ENCODE measurements at regions not wholly inside any gene's neighbourhood (a gene's known extent, or its start where the extent isn't known, plus 50 kb on each side); places are given as distances from the start of the nearest gene placed in this dataset.

DNA sequence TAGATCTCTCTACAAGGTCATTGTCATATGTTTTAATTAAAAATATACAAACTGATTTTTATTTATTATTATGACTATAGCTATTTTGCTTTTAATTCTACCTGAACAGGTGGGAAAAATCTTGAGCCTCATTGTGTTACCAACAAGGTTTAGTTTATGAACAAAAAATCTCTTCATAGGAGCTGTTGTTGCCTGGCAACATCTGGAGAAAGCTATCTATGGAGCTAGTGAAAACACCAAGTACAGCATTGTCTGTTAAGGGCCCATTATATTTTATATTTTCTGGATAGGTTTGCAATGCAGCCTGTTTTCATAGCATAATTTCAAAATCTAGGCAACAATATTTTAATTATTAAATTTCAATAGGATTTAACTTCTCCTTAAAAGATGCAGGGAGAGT, 383.0 kb upstream of the TMEFF2 start (continued):
- TF ChIP-seq, protein P1, sequence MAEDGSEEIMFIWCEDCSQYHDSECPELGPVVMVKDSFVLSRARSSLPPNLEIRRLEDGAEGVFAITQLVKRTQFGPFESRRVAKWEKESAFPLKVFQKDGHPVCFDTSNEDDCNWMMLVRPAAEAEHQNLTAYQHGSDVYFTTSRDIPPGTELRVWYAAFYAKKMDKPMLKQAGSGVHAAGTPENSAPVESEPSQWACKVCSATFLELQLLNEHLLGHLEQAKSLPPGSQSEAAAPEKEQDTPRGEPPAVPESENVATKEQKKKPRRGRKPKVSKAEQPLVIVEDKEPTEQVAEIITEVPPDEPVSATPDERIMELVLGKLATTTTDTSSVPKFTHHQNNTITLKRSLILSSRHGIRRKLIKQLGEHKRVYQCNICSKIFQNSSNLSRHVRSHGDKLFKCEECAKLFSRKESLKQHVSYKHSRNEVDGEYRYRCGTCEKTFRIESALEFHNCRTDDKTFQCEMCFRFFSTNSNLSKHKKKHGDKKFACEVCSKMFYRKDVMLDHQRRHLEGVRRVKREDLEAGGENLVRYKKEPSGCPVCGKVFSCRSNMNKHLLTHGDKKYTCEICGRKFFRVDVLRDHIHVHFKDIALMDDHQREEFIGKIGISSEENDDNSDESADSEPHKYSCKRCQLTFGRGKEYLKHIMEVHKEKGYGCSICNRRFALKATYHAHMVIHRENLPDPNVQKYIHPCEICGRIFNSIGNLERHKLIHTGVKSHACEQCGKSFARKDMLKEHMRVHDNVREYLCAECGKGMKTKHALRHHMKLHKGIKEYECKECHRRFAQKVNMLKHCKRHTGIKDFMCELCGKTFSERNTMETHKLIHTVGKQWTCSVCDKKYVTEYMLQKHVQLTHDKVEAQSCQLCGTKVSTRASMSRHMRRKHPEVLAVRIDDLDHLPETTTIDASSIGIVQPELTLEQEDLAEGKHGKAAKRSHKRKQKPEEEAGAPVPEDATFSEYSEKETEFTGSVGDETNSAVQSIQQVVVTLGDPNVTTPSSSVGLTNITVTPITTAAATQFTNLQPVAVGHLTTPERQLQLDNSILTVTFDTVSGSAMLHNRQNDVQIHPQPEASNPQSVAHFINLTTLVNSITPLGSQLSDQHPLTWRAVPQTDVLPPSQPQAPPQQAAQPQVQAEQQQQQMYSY (CRISPR knock-in tag; IDR thresholded peaks at IDR 0.05), result no peak
- TF ChIP-seq FOXK1 (CRISPR knock-in tag; IDR thresholded peaks at IDR 0.05) (no peak), GTF2I (CRISPR knock-in tag; conservative IDR thresholded peaks at IDR 0.05) (no peak)
- TF ChIP-seq, protein P2, sequence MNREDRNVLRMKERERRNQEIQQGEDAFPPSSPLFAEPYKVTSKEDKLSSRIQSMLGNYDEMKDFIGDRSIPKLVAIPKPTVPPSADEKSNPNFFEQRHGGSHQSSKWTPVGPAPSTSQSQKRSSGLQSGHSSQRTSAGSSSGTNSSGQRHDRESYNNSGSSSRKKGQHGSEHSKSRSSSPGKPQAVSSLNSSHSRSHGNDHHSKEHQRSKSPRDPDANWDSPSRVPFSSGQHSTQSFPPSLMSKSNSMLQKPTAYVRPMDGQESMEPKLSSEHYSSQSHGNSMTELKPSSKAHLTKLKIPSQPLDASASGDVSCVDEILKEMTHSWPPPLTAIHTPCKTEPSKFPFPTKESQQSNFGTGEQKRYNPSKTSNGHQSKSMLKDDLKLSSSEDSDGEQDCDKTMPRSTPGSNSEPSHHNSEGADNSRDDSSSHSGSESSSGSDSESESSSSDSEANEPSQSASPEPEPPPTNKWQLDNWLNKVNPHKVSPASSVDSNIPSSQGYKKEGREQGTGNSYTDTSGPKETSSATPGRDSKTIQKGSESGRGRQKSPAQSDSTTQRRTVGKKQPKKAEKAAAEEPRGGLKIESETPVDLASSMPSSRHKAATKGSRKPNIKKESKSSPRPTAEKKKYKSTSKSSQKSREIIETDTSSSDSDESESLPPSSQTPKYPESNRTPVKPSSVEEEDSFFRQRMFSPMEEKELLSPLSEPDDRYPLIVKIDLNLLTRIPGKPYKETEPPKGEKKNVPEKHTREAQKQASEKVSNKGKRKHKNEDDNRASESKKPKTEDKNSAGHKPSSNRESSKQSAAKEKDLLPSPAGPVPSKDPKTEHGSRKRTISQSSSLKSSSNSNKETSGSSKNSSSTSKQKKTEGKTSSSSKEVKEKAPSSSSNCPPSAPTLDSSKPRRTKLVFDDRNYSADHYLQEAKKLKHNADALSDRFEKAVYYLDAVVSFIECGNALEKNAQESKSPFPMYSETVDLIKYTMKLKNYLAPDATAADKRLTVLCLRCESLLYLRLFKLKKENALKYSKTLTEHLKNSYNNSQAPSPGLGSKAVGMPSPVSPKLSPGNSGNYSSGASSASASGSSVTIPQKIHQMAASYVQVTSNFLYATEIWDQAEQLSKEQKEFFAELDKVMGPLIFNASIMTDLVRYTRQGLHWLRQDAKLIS (CRISPR knock-in tag; IDR thresholded peaks at IDR 0.05; ENCODE audit: borderline replicate concordance), result no peak
- TF ChIP-seq, protein P3, sequence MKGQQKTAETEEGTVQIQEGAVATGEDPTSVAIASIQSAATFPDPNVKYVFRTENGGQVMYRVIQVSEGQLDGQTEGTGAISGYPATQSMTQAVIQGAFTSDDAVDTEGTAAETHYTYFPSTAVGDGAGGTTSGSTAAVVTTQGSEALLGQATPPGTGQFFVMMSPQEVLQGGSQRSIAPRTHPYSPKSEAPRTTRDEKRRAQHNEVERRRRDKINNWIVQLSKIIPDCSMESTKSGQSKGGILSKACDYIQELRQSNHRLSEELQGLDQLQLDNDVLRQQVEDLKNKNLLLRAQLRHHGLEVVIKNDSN (CRISPR knock-in tag; IDR thresholded peaks at IDR 0.05), result no peak

DNA sequence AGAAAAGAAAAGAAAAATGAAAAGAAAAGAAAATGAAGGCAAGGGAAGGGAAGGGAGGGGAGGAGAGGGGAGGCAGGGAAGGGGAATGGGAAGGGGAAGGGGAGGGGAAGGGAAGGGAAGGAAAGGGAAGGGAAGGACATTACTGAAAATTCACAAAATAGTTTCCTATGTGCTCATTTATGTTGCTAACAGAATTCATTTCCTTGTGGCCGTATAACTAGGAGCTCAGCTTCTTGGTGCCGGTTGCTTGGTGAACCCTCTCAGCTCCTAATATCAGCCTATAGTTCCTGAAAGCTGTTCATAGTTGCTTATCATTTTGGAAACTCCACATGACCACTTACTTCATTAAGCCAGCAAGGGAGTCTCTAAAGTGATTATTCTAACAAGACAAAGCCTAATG, 379.8 kb upstream of the TMEFF2 start:
- no peak overlapping the region for H3K27ac Mint-ChIP-seq
- no peak overlapping the region for H3K4me3 Mint-ChIP-seq
- H3K27me3 Mint-ChIP-seq (ENCODE audit: low read depth), result no peaks in the 10 kb centered on the region
- ATAC-seq, result no peak
- peaks cover 4% of the 10 kb centered on the region; the same call in 1 of the 2 replicates for H3K9me3 Mint-ChIP-seq
- POLR2A ChIA-PET, result no interaction called here
- CTCF ChIA-PET, result no interaction called here
- no peaks in the 10 kb centered on the region for H3K4me1 Mint-ChIP-seq
- no peak for DNase-seq (ENCODE audit: low spot score)
- H3K36me3 Mint-ChIP-seq, result no peaks in the 10 kb centered on the region
- TF ChIP-seq CREB1 (CRISPR knock-in tag; IDR thresholded peaks at IDR 0.05), result no peak
- TF ChIP-seq, protein P4, sequence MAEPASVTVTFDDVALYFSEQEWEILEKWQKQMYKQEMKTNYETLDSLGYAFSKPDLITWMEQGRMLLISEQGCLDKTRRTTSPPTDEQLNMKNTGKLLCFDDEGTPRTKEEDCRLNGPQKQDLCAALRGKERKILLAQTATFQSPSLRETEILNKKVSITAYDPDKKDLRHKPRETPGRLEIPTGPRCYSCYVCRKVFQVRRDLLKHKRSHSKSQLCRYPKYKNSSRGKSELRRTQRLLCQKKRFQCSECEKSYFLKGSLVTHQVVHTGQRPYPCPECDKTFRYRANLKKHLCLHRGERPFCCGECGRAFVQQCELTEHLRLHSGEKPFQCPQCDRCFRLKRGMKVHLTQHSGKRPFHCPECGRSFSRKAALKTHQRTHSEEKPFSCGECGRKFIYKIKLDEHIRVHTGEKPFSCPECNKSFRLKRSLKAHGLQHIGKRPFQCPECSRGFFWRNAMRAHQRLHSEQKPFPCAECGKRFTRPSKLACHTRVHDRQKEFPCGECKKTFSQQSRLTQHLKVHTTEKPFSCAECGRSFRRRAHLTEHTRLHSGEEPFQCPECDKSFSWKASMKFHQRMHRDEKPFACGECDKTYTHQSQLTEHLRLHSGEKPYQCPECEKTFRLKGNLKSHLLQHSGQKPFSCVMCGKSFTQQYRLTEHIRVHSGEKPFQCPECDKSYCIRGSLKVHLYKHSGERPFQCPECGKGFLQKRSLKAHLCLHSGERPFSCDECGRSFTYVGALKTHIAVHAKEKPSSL (CRISPR knock-in tag; conservative IDR thresholded peaks at IDR 0.05), result no peak
- TF ChIP-seq, protein P5, sequence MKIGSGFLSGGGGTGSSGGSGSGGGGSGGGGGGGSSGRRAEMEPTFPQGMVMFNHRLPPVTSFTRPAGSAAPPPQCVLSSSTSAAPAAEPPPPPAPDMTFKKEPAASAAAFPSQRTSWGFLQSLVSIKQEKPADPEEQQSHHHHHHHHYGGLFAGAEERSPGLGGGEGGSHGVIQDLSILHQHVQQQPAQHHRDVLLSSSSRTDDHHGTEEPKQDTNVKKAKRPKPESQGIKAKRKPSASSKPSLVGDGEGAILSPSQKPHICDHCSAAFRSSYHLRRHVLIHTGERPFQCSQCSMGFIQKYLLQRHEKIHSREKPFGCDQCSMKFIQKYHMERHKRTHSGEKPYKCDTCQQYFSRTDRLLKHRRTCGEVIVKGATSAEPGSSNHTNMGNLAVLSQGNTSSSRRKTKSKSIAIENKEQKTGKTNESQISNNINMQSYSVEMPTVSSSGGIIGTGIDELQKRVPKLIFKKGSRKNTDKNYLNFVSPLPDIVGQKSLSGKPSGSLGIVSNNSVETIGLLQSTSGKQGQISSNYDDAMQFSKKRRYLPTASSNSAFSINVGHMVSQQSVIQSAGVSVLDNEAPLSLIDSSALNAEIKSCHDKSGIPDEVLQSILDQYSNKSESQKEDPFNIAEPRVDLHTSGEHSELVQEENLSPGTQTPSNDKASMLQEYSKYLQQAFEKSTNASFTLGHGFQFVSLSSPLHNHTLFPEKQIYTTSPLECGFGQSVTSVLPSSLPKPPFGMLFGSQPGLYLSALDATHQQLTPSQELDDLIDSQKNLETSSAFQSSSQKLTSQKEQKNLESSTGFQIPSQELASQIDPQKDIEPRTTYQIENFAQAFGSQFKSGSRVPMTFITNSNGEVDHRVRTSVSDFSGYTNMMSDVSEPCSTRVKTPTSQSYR (CRISPR knock-in tag; IDR thresholded peaks at IDR 0.05), result no peak
- no peak for TF ChIP-seq ESRRA (CRISPR knock-in tag; IDR thresholded peaks at IDR 0.05; ENCODE audit: borderline replicate concordance)
- TF ChIP-seq, protein P6, sequence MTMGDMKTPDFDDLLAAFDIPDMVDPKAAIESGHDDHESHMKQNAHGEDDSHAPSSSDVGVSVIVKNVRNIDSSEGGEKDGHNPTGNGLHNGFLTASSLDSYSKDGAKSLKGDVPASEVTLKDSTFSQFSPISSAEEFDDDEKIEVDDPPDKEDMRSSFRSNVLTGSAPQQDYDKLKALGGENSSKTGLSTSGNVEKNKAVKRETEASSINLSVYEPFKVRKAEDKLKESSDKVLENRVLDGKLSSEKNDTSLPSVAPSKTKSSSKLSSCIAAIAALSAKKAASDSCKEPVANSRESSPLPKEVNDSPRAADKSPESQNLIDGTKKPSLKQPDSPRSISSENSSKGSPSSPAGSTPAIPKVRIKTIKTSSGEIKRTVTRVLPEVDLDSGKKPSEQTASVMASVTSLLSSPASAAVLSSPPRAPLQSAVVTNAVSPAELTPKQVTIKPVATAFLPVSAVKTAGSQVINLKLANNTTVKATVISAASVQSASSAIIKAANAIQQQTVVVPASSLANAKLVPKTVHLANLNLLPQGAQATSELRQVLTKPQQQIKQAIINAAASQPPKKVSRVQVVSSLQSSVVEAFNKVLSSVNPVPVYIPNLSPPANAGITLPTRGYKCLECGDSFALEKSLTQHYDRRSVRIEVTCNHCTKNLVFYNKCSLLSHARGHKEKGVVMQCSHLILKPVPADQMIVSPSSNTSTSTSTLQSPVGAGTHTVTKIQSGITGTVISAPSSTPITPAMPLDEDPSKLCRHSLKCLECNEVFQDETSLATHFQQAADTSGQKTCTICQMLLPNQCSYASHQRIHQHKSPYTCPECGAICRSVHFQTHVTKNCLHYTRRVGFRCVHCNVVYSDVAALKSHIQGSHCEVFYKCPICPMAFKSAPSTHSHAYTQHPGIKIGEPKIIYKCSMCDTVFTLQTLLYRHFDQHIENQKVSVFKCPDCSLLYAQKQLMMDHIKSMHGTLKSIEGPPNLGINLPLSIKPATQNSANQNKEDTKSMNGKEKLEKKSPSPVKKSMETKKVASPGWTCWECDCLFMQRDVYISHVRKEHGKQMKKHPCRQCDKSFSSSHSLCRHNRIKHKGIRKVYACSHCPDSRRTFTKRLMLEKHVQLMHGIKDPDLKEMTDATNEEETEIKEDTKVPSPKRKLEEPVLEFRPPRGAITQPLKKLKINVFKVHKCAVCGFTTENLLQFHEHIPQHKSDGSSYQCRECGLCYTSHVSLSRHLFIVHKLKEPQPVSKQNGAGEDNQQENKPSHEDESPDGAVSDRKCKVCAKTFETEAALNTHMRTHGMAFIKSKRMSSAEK (CRISPR knock-in tag; IDR thresholded peaks at IDR 0.05; ENCODE audit: borderline replicate concordance), result no peak
- TF ChIP-seq, protein P7, sequence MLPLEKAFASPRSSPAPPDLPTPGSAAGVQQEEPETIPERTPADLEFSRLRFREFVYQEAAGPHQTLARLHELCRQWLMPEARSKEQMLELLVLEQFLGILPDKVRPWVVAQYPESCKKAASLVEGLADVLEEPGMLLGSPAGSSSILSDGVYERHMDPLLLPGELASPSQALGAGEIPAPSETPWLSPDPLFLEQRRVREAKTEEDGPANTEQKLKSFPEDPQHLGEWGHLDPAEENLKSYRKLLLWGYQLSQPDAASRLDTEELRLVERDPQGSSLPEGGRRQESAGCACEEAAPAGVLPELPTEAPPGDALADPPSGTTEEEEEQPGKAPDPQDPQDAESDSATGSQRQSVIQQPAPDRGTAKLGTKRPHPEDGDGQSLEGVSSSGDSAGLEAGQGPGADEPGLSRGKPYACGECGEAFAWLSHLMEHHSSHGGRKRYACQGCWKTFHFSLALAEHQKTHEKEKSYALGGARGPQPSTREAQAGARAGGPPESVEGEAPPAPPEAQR (CRISPR knock-in tag; IDR thresholded peaks at IDR 0.05), result no peak
- no peak for TF ChIP-seq CBFB (CRISPR knock-in tag; IDR thresholded peaks at IDR 0.05; ENCODE audit: low read depth)
- TF ChIP-seq OVOL2 (CRISPR knock-in tag; IDR thresholded peaks at IDR 0.05; ENCODE audit: borderline replicate concordance), result no peak
- TF ChIP-seq FOXK1 (CRISPR knock-in tag; IDR thresholded peaks at IDR 0.05), result no peak
- TF ChIP-seq, protein P8, sequence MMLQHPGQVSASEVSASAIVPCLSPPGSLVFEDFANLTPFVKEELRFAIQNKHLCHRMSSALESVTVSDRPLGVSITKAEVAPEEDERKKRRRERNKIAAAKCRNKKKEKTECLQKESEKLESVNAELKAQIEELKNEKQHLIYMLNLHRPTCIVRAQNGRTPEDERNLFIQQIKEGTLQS (CRISPR knock-in tag; conservative IDR thresholded peaks at IDR 0.05), result no peak
- no peak for TF ChIP-seq ZNF396 (CRISPR knock-in tag; IDR thresholded peaks at IDR 0.05; ENCODE audit: borderline replicate concordance)
- no peak for TF ChIP-seq IRF2 (CRISPR knock-in tag; IDR thresholded peaks at IDR 0.05; ENCODE audit: borderline replicate concordance, low read depth)

All from WTC11 (cell line).